ENCODE measurements at regions not wholly inside any gene's neighbourhood (a gene's known extent, or its start where the extent isn't known, plus 50 kb on each side); places are given as distances from the start of the nearest gene placed in this dataset.
"Not testable (repeated sequence)": the region's sequence is repeated elsewhere in the genome, so short reads cannot be mapped to it uniquely, and the experiment has no call there.

DNA sequence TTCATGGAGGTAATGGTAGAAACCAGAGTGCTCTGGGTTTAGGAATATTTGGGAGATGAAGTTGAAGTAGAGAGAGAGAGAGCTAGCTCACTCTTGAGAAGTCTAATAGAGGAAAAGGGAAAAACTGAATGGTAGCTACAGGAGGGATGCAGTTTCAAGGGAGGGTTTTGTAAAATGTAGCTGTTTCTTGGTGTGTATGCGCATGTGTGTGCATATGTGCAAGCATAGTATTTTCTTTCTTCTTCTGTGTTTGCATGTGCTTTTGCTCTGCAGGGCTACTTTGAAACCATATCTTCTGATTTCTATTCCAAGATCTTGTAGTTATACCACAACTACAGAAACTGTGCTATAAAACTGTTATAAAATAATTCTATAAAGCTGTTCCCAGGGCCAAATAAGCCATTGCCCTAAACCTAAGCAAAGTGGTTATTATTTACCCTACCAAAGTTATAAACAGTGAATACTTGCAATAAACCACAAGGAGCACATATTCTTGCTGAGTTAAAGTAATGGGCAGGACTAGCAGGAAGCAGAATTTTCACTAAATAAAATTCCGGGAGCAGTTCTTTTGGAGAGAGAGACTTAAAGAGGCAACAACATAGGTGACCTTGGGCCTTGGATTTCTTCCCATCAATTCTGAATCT, 145.3 kb upstream of the ZNF521 start:
- no peak overlapping the region for H3K4me3 ChIP-seq (ENCODE audit: low read length)
- no peak for TF ChIP-seq CTCF (conservative IDR thresholded peaks at IDR 0.05; ENCODE audit: low read length)
- DNase-seq (ENCODE audit: low read depth) = no peak

DNA sequence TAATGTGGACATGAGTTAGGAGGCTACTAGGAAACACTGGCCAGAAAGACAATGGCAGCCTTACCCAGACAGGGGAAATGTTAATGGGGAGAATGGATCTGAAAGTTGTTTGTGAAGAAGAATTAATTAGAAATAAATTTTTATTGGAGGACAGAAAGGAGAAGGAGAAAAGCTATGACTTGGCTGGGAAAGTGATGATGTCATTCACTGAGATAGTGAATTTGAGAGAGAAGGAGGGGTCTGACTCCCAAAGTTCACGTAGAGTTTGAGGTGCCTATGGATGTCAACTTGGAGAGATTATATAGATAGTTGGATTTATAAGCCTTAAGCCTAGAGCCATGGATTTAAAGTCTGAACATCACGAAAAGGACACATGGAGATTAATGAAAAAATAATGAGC, 144.6 kb upstream of the ZNF521 start:
- no peak for TF ChIP-seq CTCF (conservative IDR thresholded peaks at IDR 0.05; ENCODE audit: low read length)
- no peak for DNase-seq (ENCODE audit: low read depth)
- no peak overlapping the region for H3K4me3 ChIP-seq (ENCODE audit: low read length)

DNA sequence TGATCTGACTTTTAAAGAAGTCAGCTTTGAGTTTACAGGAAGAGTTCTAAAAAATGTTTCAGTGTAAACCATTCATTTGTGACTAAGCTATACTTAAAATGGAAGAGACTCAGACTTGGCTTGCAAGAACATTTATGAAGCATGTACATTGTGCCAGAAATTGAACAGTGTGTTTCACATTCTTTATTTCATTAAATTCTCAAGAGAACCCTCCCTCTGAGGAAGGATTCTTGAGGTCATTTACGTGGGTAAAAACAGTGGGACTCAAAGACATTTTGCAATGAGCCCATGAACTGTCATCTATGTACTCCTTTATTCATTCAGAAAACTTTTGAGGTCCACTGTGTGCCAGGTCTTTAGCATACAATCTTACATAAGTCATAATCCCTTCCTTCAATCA, 143.6 kb upstream of the ZNF521 start:
- TF ChIP-seq CTCF (conservative IDR thresholded peaks at IDR 0.05; ENCODE audit: low read length) = no peak
- peak; percentile 8 for DNase-seq (ENCODE audit: low read depth)
- H3K4me3 ChIP-seq (ENCODE audit: low read length) = no peak overlapping the region

DNA sequence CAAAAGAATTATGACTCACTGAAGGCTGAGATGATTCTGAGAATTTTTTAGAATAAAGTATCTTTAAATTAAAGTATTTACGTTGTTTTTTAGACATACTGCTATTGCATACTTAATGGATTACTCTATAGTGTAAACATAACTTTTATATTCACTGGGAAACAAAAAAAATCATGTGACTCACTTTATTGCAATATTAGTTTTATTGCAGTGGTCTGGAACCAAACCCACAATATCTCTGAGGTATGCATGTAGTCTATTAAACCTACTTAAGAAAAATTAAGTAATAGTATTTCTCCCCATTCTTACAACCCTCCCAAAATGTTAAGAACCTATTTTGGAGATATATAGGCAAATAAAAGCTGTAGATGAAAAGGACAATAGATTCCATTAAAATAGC, 142.9 kb upstream of the ZNF521 start:
- H3K4me3 ChIP-seq (ENCODE audit: low read length) = no peak overlapping the region
- peak; percentile 4 for DNase-seq (ENCODE audit: low read depth)
- no peak for TF ChIP-seq CTCF (conservative IDR thresholded peaks at IDR 0.05; ENCODE audit: low read length)

DNA sequence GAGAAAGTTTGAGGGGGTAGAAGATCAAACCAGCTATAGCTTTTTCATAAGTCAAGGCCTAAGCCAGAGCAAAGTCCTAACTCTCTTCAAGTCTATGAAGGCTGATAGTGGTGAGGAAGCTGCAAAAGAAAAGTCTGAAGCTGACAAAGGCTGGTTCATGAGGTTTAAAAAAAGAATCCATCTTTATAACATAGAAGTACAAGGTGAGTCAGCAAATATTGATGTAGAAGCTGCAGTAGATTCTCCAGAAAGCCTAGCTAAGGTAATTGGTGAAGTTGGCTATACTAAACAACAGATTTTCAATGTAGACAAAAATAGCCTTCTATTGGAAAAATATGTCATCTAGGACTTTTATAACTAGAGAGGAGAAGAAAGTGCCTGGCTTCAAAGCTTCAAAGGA, 141.4 kb upstream of the ZNF521 start:
- no peak for TF ChIP-seq CTCF (conservative IDR thresholded peaks at IDR 0.05; ENCODE audit: low read length)

DNA sequence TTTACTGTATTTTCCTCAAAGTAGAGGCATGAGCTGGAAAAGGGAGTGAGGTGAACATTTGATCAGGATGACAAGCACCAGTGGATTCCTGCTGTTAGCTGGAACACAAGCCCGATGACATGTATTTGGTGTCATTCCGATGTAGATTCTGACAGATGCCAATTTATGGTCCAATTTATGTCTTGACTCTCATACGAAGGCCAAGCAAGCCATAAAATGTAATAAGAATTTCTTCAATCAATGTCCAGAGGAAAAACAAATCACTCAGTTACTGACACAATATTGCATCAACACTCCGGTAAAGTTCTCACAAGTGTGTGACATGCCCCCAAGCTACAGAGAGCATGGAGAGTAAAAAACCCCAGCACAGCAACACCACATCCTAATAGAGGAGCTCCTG, 138.3 kb upstream of the ZNF521 start:
- H3K4me3 ChIP-seq (ENCODE audit: low read length) = no peak overlapping the region
- no peak for DNase-seq (ENCODE audit: low read depth)
- no peak for TF ChIP-seq CTCF (conservative IDR thresholded peaks at IDR 0.05; ENCODE audit: low read length)

More for the DNA sequence above, 141.4 kb upstream of the ZNF521 start:
- DNase-seq (ENCODE audit: low read depth) = no peak
- no peak overlapping the region for H3K4me3 ChIP-seq (ENCODE audit: low read length)

GRCh38 chr18:25473008-25473407, 121.0 kb upstream of the ZNF521 start:
- DNase-seq (ENCODE audit: low read depth) = no peak
- no peak overlapping the region for H3K4me3 ChIP-seq (ENCODE audit: low read length)
- no peak for TF ChIP-seq CTCF (conservative IDR thresholded peaks at IDR 0.05; ENCODE audit: low read length)

DNA sequence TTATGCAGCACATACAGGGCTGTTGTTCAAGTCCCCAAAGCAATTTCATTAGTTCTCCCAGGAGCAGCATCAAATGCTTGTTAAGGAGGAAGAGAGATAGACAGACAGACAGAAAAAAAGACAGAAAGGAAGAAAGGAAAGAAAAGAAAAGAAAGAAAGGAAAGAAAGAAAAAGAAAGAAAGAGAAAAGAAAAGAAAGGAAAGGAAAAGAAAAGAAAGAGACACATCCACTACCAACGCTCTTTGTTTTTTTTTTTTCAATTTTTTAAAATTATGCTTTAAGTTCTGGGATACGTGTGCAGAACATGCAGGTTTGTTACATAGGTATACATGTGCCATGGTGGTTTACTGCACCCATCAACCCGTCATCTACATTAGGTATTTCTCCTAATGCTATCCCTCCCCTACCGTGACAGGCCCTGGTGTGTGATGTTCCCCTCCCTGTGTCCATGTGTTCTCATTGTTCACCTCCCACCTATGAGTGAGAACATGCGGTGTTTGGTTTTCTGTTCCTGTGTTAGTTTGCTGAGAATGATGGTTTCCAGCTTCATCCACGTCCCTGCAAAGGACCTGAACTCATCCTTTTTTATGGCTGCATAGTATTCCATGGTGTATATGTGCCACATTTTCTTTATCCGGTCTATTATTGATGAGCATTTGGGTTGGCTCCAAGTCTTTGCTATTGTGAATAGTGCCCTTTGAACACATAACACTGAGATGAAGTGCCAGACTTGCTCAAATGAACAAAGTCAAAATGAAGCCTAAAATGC, 119.0 kb upstream of the ZNF521 start:
- DNase-seq (ENCODE audit: low read depth); H3K4me3 ChIP-seq (ENCODE audit: low read length): not testable (repeated sequence)

All from AG10803 (cell line).